HCT116 (cell line): ENCODE measurements at regions not wholly inside any gene's neighbourhood (a gene's known extent, or its start where the extent isn't known, plus 50 kb on each side); places are given as distances from the start of the nearest gene placed in this dataset.

Experiments
- ATAC-seq: fragments of 200-7000 bp; cut with Tn5 transposase; 2 replicates; pipeline ENCODE4 v1.9.1; 2020; ENCODE audit warnings: mild to moderate bottlenecking, moderate library complexity
- BruUV-seq: library from RNA; stranded (reverse); fragments of 400-500 nt; replicated peaks from 2 replicates; lab custom pipeline; 2021; lab: Mats Ljungman, UMichigan
- CTCF ChIA-PET: fragments of 300-600 bp; sonication (Branson Sonifier 250); formaldehyde crosslinking; loops from one replicate; lab custom pipeline; 2021; ENCODE audit warnings: antibody characterized with exemption; lab: Charles Lee
- POLR2A ChIA-PET: fragments of 300-600, 350-600 bp; sonication (Branson Sonifier 250); formaldehyde crosslinking; loops from one replicate; lab custom pipeline; 2021; ENCODE audit warnings: antibody characterized with exemption; lab: Charles Lee
- RAD21 ChIA-PET, 2 experiments: fragments of 300-600 bp; sonication (Branson Sonifier 250); formaldehyde crosslinking; loops; one replicate each; lab custom pipeline; 2023; ENCODE audit warnings: low total read pairs in 2 of 2; ENCODE audit not compliant: uncharacterized antibody in 2 of 2, unreplicated experiment in 2 of 2, low non-redundant PET in 1 of 2; lab: Charles Lee
- DNase-seq: peaks from one replicate; pipeline ENCODE4 v3.0.0-alpha.2; 2010; ENCODE audit warnings: low read depth, low spot score
- H2AFZ ChIP-seq: fragments of 200-600 bp; shearing (Covaris generic), sonication (generic); 2 replicates; pipeline ENCODE4 v1.6.1; 2017; ENCODE audit warnings: low read depth, mixed run types, mixed read lengths, antibody characterized with exemption, low read length; ENCODE audit not compliant: poor library complexity, severe bottlenecking
- H3K27ac ChIP-seq: 2 replicates; pipeline ENCODE4 v1.5.1; 2012; ENCODE audit warnings: low read depth, low read length
- H3K27me3 ChIP-seq: fragments of 200-600 bp; sonication (generic); 2 replicates; pipeline ENCODE4 v1.6.1; 2016; ENCODE audit warnings: mixed run types, low read length, mixed read lengths; ENCODE audit not compliant: insufficient read depth
- H3K36me3 ChIP-seq, 2 experiments: fragments of 200-500 bp in 1 of 2; fragments of 200-600 bp in 1 of 2; sonication (Bioruptor generic) in 1 of 2; sonication (generic) in 1 of 2; 2 replicates each; pipeline versions ENCODE4 v1.5.1 to v1.6.1; 2014 to 2016; ENCODE audit warnings: low read length in 2 of 2, inconsistent platforms in 1 of 2, mixed read lengths in 1 of 2, mixed run types in 1 of 2; ENCODE audit not compliant: insufficient read depth in 2 of 2, control insufficient read depth in 1 of 2
- H3K4me1 ChIP-seq, 2 experiments: fragments of 200-600 bp in 1 of 2; sonication (generic) in 1 of 2; 2 replicates each; pipeline versions ENCODE4 v1.5.1 to v1.6.1; 2012 to 2017; ENCODE audit warnings: low read length in 2 of 2, inconsistent platforms in 1 of 2, mild to moderate bottlenecking in 1 of 2, mixed read lengths in 1 of 2, mixed run types in 1 of 2, moderate library complexity in 1 of 2; ENCODE audit not compliant: insufficient read depth in 2 of 2, control insufficient read depth in 1 of 2
- H3K4me2 ChIP-seq: fragments of 200-600 bp; sonication (generic); 2 replicates; pipeline ENCODE4 v1.6.1; 2017; ENCODE audit warnings: mixed run types, low read length, mixed read lengths
- H3K4me3 ChIP-seq, 2 experiments: fragments of 200-600 bp in 1 of 2; sonication (generic) in 1 of 2; replicated peaks in 1 of 2; 2 replicates each; pipeline ENCODE4 v1.5.1; 2011 to 2016; ENCODE audit warnings: low read length in 2 of 2, control low read depth in 1 of 2, low read depth in 1 of 2, mild to moderate bottlenecking in 1 of 2, mixed read lengths in 1 of 2, mixed run types in 1 of 2
- H3K79me2 ChIP-seq: fragments of 200-600 bp; sonication (generic); 2 replicates; pipeline ENCODE4 v1.6.1; 2017; ENCODE audit warnings: mild to moderate bottlenecking, mixed run types, low read length, moderate library complexity, mixed read lengths; ENCODE audit not compliant: insufficient read depth
- H3K9ac ChIP-seq: fragments of 200-600 bp; sonication (generic); 2 replicates; pipeline ENCODE4 v1.6.1; 2016; ENCODE audit warnings: low read length, mixed read lengths
- H3K9me2 ChIP-seq: fragments of 200-600 bp; sonication (generic), shearing (Covaris generic); 2 replicates; pipeline ENCODE4 v1.6.1; 2017; ENCODE audit warnings: mixed run types, mild to moderate bottlenecking, moderate library complexity; ENCODE audit not compliant: insufficient read depth
- H3K9me3 ChIP-seq, 2 experiments: fragments of 200-500 bp in 1 of 2; fragments of 200-600 bp in 1 of 2; sonication (Bioruptor generic) in 1 of 2; sonication (generic) in 1 of 2; 2 replicates each; pipeline ENCODE4 v1.6.1; 2014 to 2017; ENCODE audit warnings: low read length in 2 of 2, mixed read lengths in 2 of 2, inconsistent platforms in 1 of 2, low read depth in 1 of 2, mild to moderate bottlenecking in 1 of 2, mixed run types in 1 of 2, moderate library complexity in 1 of 2; ENCODE audit not compliant: control insufficient read depth in 1 of 2, insufficient read depth in 1 of 2
- H4K20me1 ChIP-seq: fragments of 200-600 bp; sonication (generic), shearing (Covaris generic); 2 replicates; pipeline ENCODE4 v1.6.1; 2017; ENCODE audit warnings: mixed run types, mild to moderate bottlenecking, moderate library complexity; ENCODE audit not compliant: insufficient read depth
- CBX3 ChIP-seq: IDR thresholded peaks from 2 replicates; pipeline ENCODE4 v1.6.1; 2012; ENCODE audit warnings: low read depth
- CEBPB ChIP-seq: IDR thresholded peaks from 2 replicates; pipeline ENCODE4 v1.6.1; 2012; ENCODE audit warnings: low read depth
- CTCF ChIP-seq, 3 experiments: fragments of 200-600 bp in 1 of 3; sonication (generic) in 1 of 3; IDR thresholded peaks in 2 of 3; conservative IDR thresholded peaks in 1 of 3; 2 replicates each; pipeline ENCODE4 v1.5.1; 2012 to 2017; ENCODE audit warnings: low read depth in 2 of 3, low read length in 2 of 3, antibody characterized with exemption in 1 of 3, borderline replicate concordance in 1 of 3, control low read depth in 1 of 3, mild to moderate bottlenecking in 1 of 3, mixed read lengths in 1 of 3, mixed run types in 1 of 3, moderate library complexity in 1 of 3; ENCODE audit not compliant: insufficient read depth in 1 of 3
- EGR1 ChIP-seq: IDR thresholded peaks from 2 replicates; pipeline ENCODE4 v1.6.1; 2012; ENCODE audit warnings: low read depth
- ELF1 ChIP-seq: IDR thresholded peaks from 2 replicates; pipeline ENCODE4 v1.6.1; 2012; ENCODE audit warnings: low read depth, borderline replicate concordance
- EZH2 ChIP-seq: fragments of 200-600 bp; sonication (generic); IDR thresholded peaks from 2 replicates; pipeline ENCODE4 v1.6.1; 2017; ENCODE audit warnings: antibody characterized with exemption, mixed run types
- EZH2phosphoT487 ChIP-seq: fragments of 200-600 bp; IDR thresholded peaks from 2 replicates; pipeline ENCODE4 v1.6.1; 2018; ENCODE audit warnings: antibody characterized with exemption, borderline replicate concordance
- FOSL1 ChIP-seq: IDR thresholded peaks from 2 replicates; pipeline ENCODE4 v1.6.1; 2012; ENCODE audit warnings: low read depth
- JUND ChIP-seq: IDR thresholded peaks from 2 replicates; pipeline ENCODE4 v1.6.1; 2012
- POLR2A ChIP-seq: IDR thresholded peaks from 2 replicates; pipeline ENCODE4 v1.7.0; 2011; ENCODE audit warnings: borderline replicate concordance; ENCODE audit not compliant: insufficient read depth, insufficient read length; ENCODE audit errors: extremely low read depth
- POLR2AphosphoS5 ChIP-seq: IDR thresholded peaks from 2 replicates; pipeline ENCODE4 v1.6.1; 2011; ENCODE audit warnings: mild to moderate bottlenecking, low read depth, low read length, moderate library complexity
- RAD21 ChIP-seq: IDR thresholded peaks from 2 replicates; pipeline ENCODE4 v1.6.1; 2012; ENCODE audit warnings: low read depth, mild to moderate bottlenecking
- SP1 ChIP-seq: IDR thresholded peaks from 2 replicates; pipeline ENCODE4 v1.6.1; 2012; ENCODE audit warnings: low read depth
- YY1 ChIP-seq: IDR thresholded peaks from 2 replicates; pipeline ENCODE4 v1.6.1; 2011; ENCODE audit warnings: low read length, low read depth, moderate library complexity, mild to moderate bottlenecking; ENCODE audit not compliant: insufficient replicate concordance; ENCODE audit errors: extremely low read depth
- ZBTB33 ChIP-seq: IDR thresholded peaks from 2 replicates; pipeline ENCODE4 v1.6.1; 2011; ENCODE audit warnings: mild to moderate bottlenecking, low read length, moderate library complexity; ENCODE audit not compliant: insufficient replicate concordance; ENCODE audit errors: extremely low read depth
- ZFX ChIP-seq: fragments of 450-650 bp; IDR thresholded peaks from 2 replicates; pipeline ENCODE4 v1.6.1; 2017
- ZNF274 ChIP-seq: fragments of 200-500 bp; sonication (Bioruptor generic); IDR thresholded peaks from 2 replicates; pipeline ENCODE4 v1.6.1; 2014; ENCODE audit warnings: mild to moderate bottlenecking, low read depth, low read length, inconsistent platforms
- intact Hi-C: fragments of 100-400 bp; cut with micrococcal nuclease; formaldehyde crosslinking; loops from 2 replicates; pipeline ENCODE4 v1.10.0; 2022
- TF ChIP-seq, protein P1 (sequence below): IDR thresholded peaks from 2 replicates; pipeline ENCODE4 v1.6.1; 2012
- TF ChIP-seq, protein P2 (sequence below): IDR thresholded peaks from 2 replicates; pipeline ENCODE4 v1.6.1; 2012

DNA sequence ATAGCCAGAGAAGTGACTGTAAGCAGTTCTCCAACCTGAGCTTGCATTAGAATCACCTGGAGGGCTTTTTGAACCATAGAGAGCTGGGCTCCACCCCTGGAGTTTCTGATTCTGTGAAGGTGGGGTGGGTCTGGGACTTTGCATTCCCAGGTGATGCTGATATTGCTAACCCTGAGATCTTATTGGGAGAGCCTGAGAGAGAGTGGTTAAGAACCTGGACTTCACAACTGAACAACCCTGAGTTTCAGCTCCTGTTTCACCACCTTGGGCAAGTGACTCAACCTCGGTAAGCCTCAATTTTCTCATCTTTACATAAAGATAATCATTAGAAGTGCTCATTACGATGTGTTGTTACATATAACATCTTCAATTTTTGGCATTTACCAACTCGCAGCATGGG is 498.6 kb downstream of the EBF1 start:
- intact Hi-C loops: no loop called here
- no peaks in the 10 kb centered on the region for H3K36me3 ChIP-seq
- no peak overlapping the region for H3K9ac ChIP-seq
- CTCF ChIA-PET: no interaction called here
- H3K27me3 ChIP-seq: no peaks in the 10 kb centered on the region
- H4K20me1 ChIP-seq: no peaks in the 10 kb centered on the region
- H3K27ac ChIP-seq: no peak overlapping the region
- no peak overlapping the region for H2AFZ ChIP-seq
- POLR2A ChIA-PET: no interaction called here
- no peaks in the 10 kb centered on the region for H3K4me1 ChIP-seq
- no TSS peak for BruUV-seq
- RAD21 ChIA-PET: no interaction called here
- H3K4me3 ChIP-seq: no peak overlapping the region
- no peak for ATAC-seq
- H3K9me3 ChIP-seq: no peaks in the 10 kb centered on the region
- DNase-seq: no peak
- no peak for TF ChIP-seq ZBTB33
- no peak for TF ChIP-seq ELF1
- TF ChIP-seq YY1: no peak
- TF ChIP-seq, all 23 proteins: peak for 0
- Histone ChIP-seq H3K79me2 (no peaks in the 10 kb centered on the region), H3K4me2 (no peak overlapping the region), H3K9me2 (no peaks in the 10 kb centered on the region)

DNA sequence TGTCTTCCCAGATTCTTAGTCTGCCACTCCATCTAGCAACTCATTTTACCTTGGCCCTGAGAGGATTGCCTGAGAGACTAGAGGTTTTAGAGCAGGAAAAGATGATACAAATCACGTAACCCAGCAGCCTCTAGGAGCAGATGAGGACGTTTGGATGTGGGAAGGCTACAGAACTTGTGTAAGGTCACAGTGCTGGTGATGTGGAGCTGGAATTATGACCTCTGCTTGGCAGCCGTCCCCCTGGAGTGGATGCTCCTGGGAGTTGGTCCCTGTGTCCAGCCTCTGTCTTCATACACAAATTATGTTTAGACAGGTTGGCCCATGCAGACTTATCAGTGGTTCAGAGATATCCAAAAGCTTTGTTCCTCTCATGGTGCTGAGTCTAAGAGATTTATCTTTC is 499.0 kb downstream of the EBF1 start:
- no peak for ATAC-seq
- no peak for TF ChIP-seq CBX3
- no peak for TF ChIP-seq EZH2phosphoT487
- TF ChIP-seq POLR2A: no peak
- no peak for TF ChIP-seq SP1
- TF ChIP-seq CTCF (IDR thresholded peaks at IDR 0.05 in 2 of 3, conservative IDR thresholded peaks at IDR 0.05 in 1 of 3; ENCODE audit: borderline replicate concordance in 1 of 3, insufficient read depth in 1 of 3, low read depth in 2 of 3, low read length in 2 of 3): no peak
- no peak for TF ChIP-seq CEBPB
- TF ChIP-seq EGR1: no peak
- no peak for TF ChIP-seq POLR2AphosphoS5
- TF ChIP-seq RAD21: no peak
- TF ChIP-seq, protein P1, sequence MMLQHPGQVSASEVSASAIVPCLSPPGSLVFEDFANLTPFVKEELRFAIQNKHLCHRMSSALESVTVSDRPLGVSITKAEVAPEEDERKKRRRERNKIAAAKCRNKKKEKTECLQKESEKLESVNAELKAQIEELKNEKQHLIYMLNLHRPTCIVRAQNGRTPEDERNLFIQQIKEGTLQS: no peak
- TF ChIP-seq FOSL1: no peak
- no peak for TF ChIP-seq EZH2
- no peak for TF ChIP-seq JUND
- TF ChIP-seq ZNF274: no peak
- TF ChIP-seq ZFX: no peak
- TF ChIP-seq, protein P2, sequence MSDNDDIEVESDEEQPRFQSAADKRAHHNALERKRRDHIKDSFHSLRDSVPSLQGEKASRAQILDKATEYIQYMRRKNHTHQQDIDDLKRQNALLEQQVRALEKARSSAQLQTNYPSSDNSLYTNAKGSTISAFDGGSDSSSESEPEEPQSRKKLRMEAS: no peak
- TF ChIP-seq, all 23 proteins: peak for 0
- POLR2A ChIA-PET: no interaction called here
- no peaks in the 10 kb centered on the region for H3K79me2 ChIP-seq
- CTCF ChIA-PET: no interaction called here
- no peaks in the 10 kb centered on the region for H3K9me2 ChIP-seq
- intact Hi-C loops: no loop called here
- H3K27me3 ChIP-seq: no peaks in the 10 kb centered on the region
- H3K9me3 ChIP-seq: no peaks in the 10 kb centered on the region
- BruUV-seq: no TSS peak
- no peaks in the 10 kb centered on the region for H3K36me3 ChIP-seq
- RAD21 ChIA-PET: no interaction called here
- no peaks in the 10 kb centered on the region for H3K4me1 ChIP-seq
- H3K4me3 ChIP-seq: no peak overlapping the region
- H2AFZ ChIP-seq: no peak overlapping the region
- H3K4me2 ChIP-seq: no peak overlapping the region
- H3K27ac ChIP-seq: no peak overlapping the region
- H3K9ac ChIP-seq: no peak overlapping the region
- H4K20me1 ChIP-seq: no peaks in the 10 kb centered on the region
- DNase-seq: no peak
